Heart left ventricle (tissue), 16 donors: ENCODE measurements at regions not wholly inside any gene's neighbourhood (a gene's known extent, or its start where the extent isn't known, plus 50 kb on each side); places are given as distances from the start of the nearest gene placed in this dataset.

ENCODE experiments used
- ATAC-seq, 4 donors: fragments of 200-7000 bp; cut with Tn5 transposase; one replicate each; pipeline ENCODE4 v1.9.1; 2020 to 2022; ENCODE audit warnings: moderate library complexity in 4 of 4, mild to moderate bottlenecking in 3 of 4, moderate number of reproducible peaks in 1 of 4
- DNase-seq, 5 donors: peaks; one replicate each; pipeline ENCODE4 v3.0.0-alpha.2; 2020
- H3K27ac ChIP-seq, 12 donors: fragments of 200-600 bp; sonication (generic) in 4 of 12; one replicate each; pipeline versions ENCODE4 v1.5.0 to v1.8.0; 2016 to 2022; ENCODE audit warnings: mild to moderate bottlenecking in 2 of 12
- H3K27me3 ChIP-seq, 9 donors: fragments of 200-600 bp; sonication (generic) in 2 of 9; one replicate each; pipeline versions ENCODE4 v1.5.1 to v1.8.0; 2016 to 2022; ENCODE audit warnings: mild to moderate bottlenecking in 3 of 9
- H3K36me3 ChIP-seq, 9 donors: fragments of 200-600 bp; sonication (generic) in 2 of 9; one replicate each; pipeline versions ENCODE4 v1.5.0 to v1.8.0; 2018 to 2022; ENCODE audit warnings: mild to moderate bottlenecking in 2 of 9
- H3K4me1 ChIP-seq, 12 donors: fragments of 200-600 bp; sonication (generic) in 4 of 12; one replicate each; pipeline versions ENCODE4 v1.5.0 to v1.8.0; 2016 to 2022; ENCODE audit warnings: mild to moderate bottlenecking in 3 of 12
- H3K4me3 ChIP-seq, 12 donors: fragments of 200-600 bp; sonication (generic) in 4 of 12; one replicate each; pipeline versions ENCODE4 v1.5.0 to v1.8.0; 2017 to 2022; ENCODE audit warnings: mild to moderate bottlenecking in 9 of 12, moderate library complexity in 4 of 12
- H3K9me3 ChIP-seq, 12 donors: fragments of 200-600 bp; sonication (generic) in 4 of 12; one replicate each; pipeline versions ENCODE4 v1.5.0 to v1.8.0; 2016 to 2022; ENCODE audit warnings: mild to moderate bottlenecking in 1 of 12
- POLR2A ChIP-seq, 2 donors: fragments of 450-650 bp; IDR thresholded peaks; one replicate each; pipeline ENCODE4 v1.6.1; 2017; ENCODE audit warnings: antibody characterized with exemption in 2 of 2, mild to moderate bottlenecking in 2 of 2, moderate library complexity in 2 of 2
- WGBS, 4 donors: extraction: QIAGEN DNeasy Blood & Tissue Kit in 2 of 4; methylation state at CpG; one replicate each; pipeline versions ENCODE4 v1.1.5 to v1.1.7; 2013 to 2018; 5-methylcytosine and 5-hydroxymethylcytosine counted together
- intact Hi-C, 10 donors: fragments of 100-400 bp; cut with DNase I; formaldehyde crosslinking; loops; one replicate each; pipeline versions ENCODE4 v1.11.1 to v1.14.2; 2022
- TF ChIP-seq, protein P1 (sequence below), 12 donors: fragments of 200-600 bp; sonication (generic) in 4 of 12; IDR thresholded peaks; one replicate each; pipeline versions ENCODE4 v1.5.0 to v1.8.0; 2018 to 2022; ENCODE audit warnings: antibody characterized with exemption in 12 of 12, mild to moderate bottlenecking in 5 of 12
- donor health status: ischemic (EF 13 %, LVEDD 7.1; RV severe dilation, severe dysfunction).
- donor health status: healthy with polysubstance abuse.
- donor health status: DM: no; HTN: yes; CAD: no.
- donor health status: DM: no; HTN: no; CAD: no.
- donor health status: ischemic (EF 25% LVEDD 6.9; RV normal size, moderate dysfunction).
- donor health status: ischemic (EF 25% LVEDD 5.7; RV mildly dilated, moderate dysfunction).
- donor health status: healthy.
- donor health status: DM: yes; HTN: yes; CAD: no.
- donor health status: ischemic (EF 35%, LVEDD 5.7; RV mildly dilated, moderate dysfunction).
- donor health status: nonischemic (EF 11% LVEDD 7.7; RV severe dilation, severe dysfunction).
- donor health status: DM: yes; HTN: yes; CAD: no.
- donor health status: PGD.
- donor health status: ischemic (EF 29% LVEDD 5.4; RV normal size, mild dysfunction).
- donor health status: nonischemic (EF 23%, LVEDD 6.1; RV moderate dilation, normal function).

DNA sequence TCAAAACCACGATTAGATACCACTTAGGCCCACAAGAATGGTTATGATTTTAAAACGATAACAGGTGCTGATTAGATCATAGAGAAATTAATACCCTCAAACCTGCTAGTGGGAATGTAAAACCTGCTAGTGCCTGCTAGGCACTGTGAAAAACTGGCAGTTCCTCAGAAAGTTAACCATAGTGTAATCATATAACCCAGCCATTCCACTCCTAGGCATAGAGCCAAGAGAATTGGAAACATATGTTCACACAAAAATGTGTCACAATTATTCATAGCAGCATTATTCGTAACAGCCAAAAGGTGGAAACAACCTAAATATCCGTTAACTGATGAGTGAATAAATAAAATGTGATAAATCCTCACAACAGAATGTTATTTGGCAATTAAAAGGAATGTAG is 122.2 kb upstream of the SYN3 start:
- no peak overlapping the region for H3K27ac ChIP-seq
- H3K27me3 ChIP-seq: no peaks in the 10 kb centered on the region
- WGBS, 4 donors: 79 to 85% (median 84%) methylated on average over 4 of the region's 4 CpGs
- no peak overlapping the region for H3K4me3 ChIP-seq
- intact Hi-C loops: no loop called here
- H3K36me3 ChIP-seq: no peaks in the 10 kb centered on the region
- TF ChIP-seq, protein P1, sequence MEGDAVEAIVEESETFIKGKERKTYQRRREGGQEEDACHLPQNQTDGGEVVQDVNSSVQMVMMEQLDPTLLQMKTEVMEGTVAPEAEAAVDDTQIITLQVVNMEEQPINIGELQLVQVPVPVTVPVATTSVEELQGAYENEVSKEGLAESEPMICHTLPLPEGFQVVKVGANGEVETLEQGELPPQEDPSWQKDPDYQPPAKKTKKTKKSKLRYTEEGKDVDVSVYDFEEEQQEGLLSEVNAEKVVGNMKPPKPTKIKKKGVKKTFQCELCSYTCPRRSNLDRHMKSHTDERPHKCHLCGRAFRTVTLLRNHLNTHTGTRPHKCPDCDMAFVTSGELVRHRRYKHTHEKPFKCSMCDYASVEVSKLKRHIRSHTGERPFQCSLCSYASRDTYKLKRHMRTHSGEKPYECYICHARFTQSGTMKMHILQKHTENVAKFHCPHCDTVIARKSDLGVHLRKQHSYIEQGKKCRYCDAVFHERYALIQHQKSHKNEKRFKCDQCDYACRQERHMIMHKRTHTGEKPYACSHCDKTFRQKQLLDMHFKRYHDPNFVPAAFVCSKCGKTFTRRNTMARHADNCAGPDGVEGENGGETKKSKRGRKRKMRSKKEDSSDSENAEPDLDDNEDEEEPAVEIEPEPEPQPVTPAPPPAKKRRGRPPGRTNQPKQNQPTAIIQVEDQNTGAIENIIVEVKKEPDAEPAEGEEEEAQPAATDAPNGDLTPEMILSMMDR (IDR thresholded peaks at IDR 0.05): no peak
- no peak for TF ChIP-seq POLR2A (IDR thresholded peaks at IDR 0.05)
- H3K9me3 ChIP-seq: peaks cover 0 to 19% (median 0%) of the 10 kb centered on the region in 12 donors
- peaks cover 0 to 8% (median 0%) of the 10 kb centered on the region in 12 donors for H3K4me1 ChIP-seq
- no peak for DNase-seq
- ATAC-seq: no peak

DNA sequence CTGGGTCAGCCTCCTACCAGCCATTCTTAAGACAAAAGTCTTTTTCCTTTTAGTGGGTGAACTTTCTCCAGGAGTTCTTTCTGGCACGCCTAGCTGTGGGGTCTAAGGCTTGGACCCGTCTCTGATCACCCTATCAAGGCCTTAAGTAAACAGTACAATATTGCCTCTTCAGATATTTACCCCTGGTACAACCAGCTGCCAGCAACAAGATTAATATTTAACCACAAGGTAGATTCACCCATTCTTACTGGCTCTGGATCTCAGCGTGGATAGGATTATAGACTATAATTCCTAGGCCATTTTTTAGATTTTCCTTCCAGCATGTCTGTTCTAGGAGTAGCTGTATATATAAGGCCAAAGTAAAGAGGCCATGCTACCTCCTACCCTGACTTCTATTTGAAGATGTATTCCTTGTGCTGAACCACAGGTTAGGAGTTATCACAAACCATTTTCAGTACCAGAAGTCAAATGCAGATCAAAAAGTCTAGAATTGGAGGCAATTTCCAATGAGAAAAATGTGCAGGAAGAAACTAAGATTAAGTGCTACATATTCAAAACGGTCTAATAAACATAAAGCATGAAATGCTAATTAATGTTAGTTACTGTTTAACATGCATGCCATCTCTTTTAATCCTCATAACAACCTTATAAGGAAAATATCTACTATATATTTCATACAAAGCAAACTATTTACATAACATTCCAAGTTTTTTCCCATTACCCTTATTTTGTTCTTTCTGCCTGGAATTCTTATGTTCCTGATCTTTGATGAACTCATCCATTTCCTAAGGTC is 110.0 kb upstream of the SYN3 start:
- H3K36me3 ChIP-seq: no peaks in the 10 kb centered on the region
- no peaks in the 10 kb centered on the region for H3K9me3 ChIP-seq
- H3K4me3 ChIP-seq: no peak overlapping the region
- intact Hi-C loops: no loop called here
- no peak overlapping the region for H3K27ac ChIP-seq
- 71 to 80% (median 75%) methylated on average over 4 of the region's 4 CpGs for WGBS, 4 donors
- ATAC-seq: no peak
- TF ChIP-seq, protein P1 (IDR thresholded peaks at IDR 0.05): no peak
- no peak for DNase-seq
- no peaks in the 10 kb centered on the region for H3K27me3 ChIP-seq
- H3K4me1 ChIP-seq: no peaks in the 10 kb centered on the region

DNA sequence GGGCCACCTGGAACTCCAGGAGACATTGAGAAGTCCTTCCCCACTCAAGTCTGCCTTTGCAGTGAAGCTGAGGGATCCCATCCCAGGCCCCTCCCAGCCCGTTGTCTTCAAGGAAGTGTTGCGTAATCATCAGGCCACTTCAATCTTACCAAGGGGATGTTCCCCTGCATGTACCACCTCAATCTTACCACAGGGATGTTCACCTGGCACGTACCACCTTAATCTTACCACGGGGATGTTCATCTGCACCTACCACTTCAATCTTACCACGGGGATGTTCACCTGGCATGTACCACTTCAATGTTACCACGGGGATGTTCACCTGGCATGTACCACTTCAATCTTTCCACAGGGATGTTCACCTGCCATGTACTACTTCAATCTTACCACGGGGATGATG is 108.0 kb upstream of the SYN3 start:
- no peaks in the 10 kb centered on the region for H3K27me3 ChIP-seq
- no peak overlapping the region for H3K4me3 ChIP-seq
- 68 to 74% (median 69%) methylated on average over 7 of the region's 7 CpGs for WGBS, 4 donors
- DNase-seq (no peak), ATAC-seq (no peak)
- no peaks in the 10 kb centered on the region for H3K9me3 ChIP-seq
- H3K36me3 ChIP-seq: no peaks in the 10 kb centered on the region
- TF ChIP-seq, protein P1 (IDR thresholded peaks at IDR 0.05): no peak
- no peak for TF ChIP-seq POLR2A (IDR thresholded peaks at IDR 0.05)
- intact Hi-C loops: no loop called here
- H3K27ac ChIP-seq: no peak overlapping the region
- no peaks in the 10 kb centered on the region for H3K4me1 ChIP-seq

DNA sequence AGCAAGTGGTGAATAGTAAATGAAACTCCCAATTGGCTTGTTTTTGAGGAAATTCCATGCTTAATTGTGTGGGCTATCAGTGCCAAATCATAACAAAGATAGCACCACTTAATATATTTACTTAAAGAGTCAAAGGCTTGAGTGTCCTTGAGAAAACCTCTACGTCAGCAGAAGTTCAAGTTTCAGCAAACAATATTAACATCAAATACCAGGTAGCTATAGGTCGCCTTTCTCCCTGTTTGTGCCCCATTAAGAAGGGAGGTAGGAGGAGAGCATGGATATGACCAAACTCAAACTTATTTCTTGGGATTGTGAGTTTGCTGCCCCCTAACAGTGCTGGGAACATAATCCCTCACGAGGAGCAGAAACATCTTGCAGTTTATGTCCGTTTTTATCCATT is 105.6 kb upstream of the SYN3 start:
- TF ChIP-seq, protein P1 (IDR thresholded peaks at IDR 0.05): no peak
- no peak for TF ChIP-seq POLR2A (IDR thresholded peaks at IDR 0.05)
- intact Hi-C loops: no loop called here
- Histone ChIP-seq H3K27me3 (no peaks in the 10 kb centered on the region), H3K27ac (no peak overlapping the region), H3K4me1 (no peaks in the 10 kb centered on the region), H3K36me3 (no peaks in the 10 kb centered on the region), H3K9me3 (no peaks in the 10 kb centered on the region), H3K4me3 (no peak overlapping the region)
- WGBS, 4 donors: 53 to 68% (median 59%) methylated on average over 4 of the region's 4 CpGs
- ATAC-seq (no peak), DNase-seq (no peak)
